Osteocyte (in vitro differentiated cells): ENCODE measurements at regions not wholly inside any gene's neighbourhood (a gene's known extent, or its start where the extent isn't known, plus 50 kb on each side); places are given as distances from the start of the nearest gene placed in this dataset.

Experiments used
- DNase-seq: peaks from one replicate; pipeline ENCODE4 v3.0.0; 2021; ENCODE audit warnings: mixed read lengths; ENCODE audit not compliant: unreplicated experiment; ENCODE audit errors: extremely low spot score
- H3K27ac Mint-ChIP-seq: one replicate; pipeline ENCODE4 v1.8.0; 2021; ENCODE audit warnings: mild to moderate bottlenecking, mixed read lengths; ENCODE audit not compliant: unreplicated experiment
- H3K27me3 Mint-ChIP-seq: one replicate; pipeline ENCODE4 v1.8.0; 2021; ENCODE audit warnings: mixed read lengths; ENCODE audit not compliant: unreplicated experiment
- H3K36me3 Mint-ChIP-seq: one replicate; pipeline ENCODE4 v1.8.0; 2021; ENCODE audit warnings: mixed read lengths; ENCODE audit not compliant: unreplicated experiment
- H3K4me1 Mint-ChIP-seq: one replicate; pipeline ENCODE4 v1.8.0; 2021; ENCODE audit warnings: mixed read lengths; ENCODE audit not compliant: unreplicated experiment
- H3K4me3 Mint-ChIP-seq: one replicate; pipeline ENCODE4 v1.8.0; 2021; ENCODE audit warnings: mild to moderate bottlenecking, moderate library complexity, mixed read lengths; ENCODE audit not compliant: unreplicated experiment
- H3K9me3 Mint-ChIP-seq: one replicate; pipeline ENCODE4 v1.8.0; 2021; ENCODE audit warnings: mixed read lengths; ENCODE audit not compliant: unreplicated experiment
- CTCF ChIP-seq: fragments of 200-600 bp; sonication (generic); IDR thresholded peaks from 2 replicates; pipeline ENCODE4 v1.5.0; 2021; ENCODE audit warnings: antibody characterized with exemption, mild to moderate bottlenecking, moderate library complexity

DNA sequence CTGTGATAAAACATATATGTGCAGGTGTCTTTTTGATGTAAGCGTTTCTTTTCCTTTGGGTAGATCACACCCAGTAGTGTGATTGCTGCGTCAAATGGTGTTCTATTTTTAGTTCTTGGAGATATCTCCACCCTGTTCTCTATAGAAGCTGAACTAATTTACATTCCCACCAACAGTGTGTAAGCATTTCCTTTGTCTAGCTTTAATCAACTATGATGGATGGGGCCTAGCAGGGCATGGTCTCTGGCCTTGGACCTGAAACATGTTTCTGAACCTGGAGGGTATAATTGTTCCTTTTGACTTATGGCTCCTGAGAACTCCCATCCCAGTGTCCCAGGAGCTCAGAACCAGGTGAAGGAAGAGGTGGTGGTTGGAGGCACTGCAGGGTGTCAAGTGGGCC lies 93.9 kb downstream of the HAPSTR1 start:
- Mint-ChIP-seq H3K9me3 (no peaks in the 10 kb centered on the region), H3K27me3 (no peaks in the 10 kb centered on the region), H3K4me1 (no peaks in the 10 kb centered on the region), H3K4me3 (no peak overlapping the region), H3K36me3 (no peaks in the 10 kb centered on the region), H3K27ac (no peak overlapping the region)
- no peak for TF ChIP-seq CTCF
- no peak for DNase-seq

- Mint-ChIP-seq H3K27me3 (no peaks in the 10 kb centered on the region), H3K9me3 (no peaks in the 10 kb centered on the region), H3K4me3 (no peak overlapping the region), H3K36me3 (no peaks in the 10 kb centered on the region), H3K27ac (no peak overlapping the region), H3K4me1 (no peaks in the 10 kb centered on the region)
- TF ChIP-seq CTCF = no peak
- no peak for DNase-seq
Observed at GRCh38 chr16:9186061-9186460, 94.6 kb downstream of the HAPSTR1 start.

GRCh38 chr16:9188721-9189120 lies 97.3 kb downstream of the HAPSTR1 start:
- H3K4me1 Mint-ChIP-seq = no peaks in the 10 kb centered on the region
- H3K4me3 Mint-ChIP-seq = no peak overlapping the region
- H3K9me3 Mint-ChIP-seq = no peaks in the 10 kb centered on the region
- no peaks in the 10 kb centered on the region for H3K36me3 Mint-ChIP-seq
- no peak for TF ChIP-seq CTCF
- no peak for DNase-seq
- no peak overlapping the region for H3K27ac Mint-ChIP-seq
- no peaks in the 10 kb centered on the region for H3K27me3 Mint-ChIP-seq

DNA sequence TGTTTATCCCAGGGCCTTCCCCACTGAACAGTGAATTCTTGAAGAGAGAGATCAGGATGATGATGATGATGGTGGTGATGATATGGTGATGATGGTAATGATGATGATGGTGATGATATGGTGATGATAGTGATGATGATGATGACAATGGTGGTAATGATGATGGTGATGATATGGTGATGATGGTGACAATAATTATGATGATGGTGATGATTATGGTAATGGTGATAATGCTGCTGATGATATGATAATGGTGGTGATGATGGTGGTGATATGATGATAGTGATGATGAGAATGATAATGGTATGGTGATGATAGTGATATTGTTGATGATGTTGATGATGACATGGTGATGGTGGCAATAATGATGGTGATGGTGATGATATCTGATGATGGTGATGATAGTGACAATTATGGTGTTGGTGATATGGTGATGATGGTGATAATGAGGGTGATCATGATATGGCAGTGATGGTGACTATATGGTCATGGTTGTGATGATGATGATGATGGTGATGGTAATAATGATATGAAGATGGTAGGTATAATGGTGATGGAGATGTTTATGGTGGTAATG lies 99.9 kb downstream of the HAPSTR1 start:
- H3K36me3 Mint-ChIP-seq = no peaks in the 10 kb centered on the region
- TF ChIP-seq CTCF = no peak
- no peaks in the 10 kb centered on the region for H3K9me3 Mint-ChIP-seq
- no peak overlapping the region for H3K27ac Mint-ChIP-seq
- DNase-seq = no peak
- H3K4me1 Mint-ChIP-seq = no peaks in the 10 kb centered on the region
- no peaks in the 10 kb centered on the region for H3K27me3 Mint-ChIP-seq
- no peak overlapping the region for H3K4me3 Mint-ChIP-seq

GRCh38 chr16:9192746-9193145 lies 101.3 kb downstream of the HAPSTR1 start:
- Mint-ChIP-seq H3K36me3 (no peaks in the 10 kb centered on the region), H3K27ac (no peak overlapping the region)

More at GRCh38 chr16:9192746-9193145, 101.3 kb downstream of the HAPSTR1 start:
- no peaks in the 10 kb centered on the region for H3K9me3 Mint-ChIP-seq
- H3K4me3 Mint-ChIP-seq = no peak overlapping the region
- no peaks in the 10 kb centered on the region for H3K4me1 Mint-ChIP-seq
- TF ChIP-seq CTCF = no peak
- no peak for DNase-seq
- H3K27me3 Mint-ChIP-seq = no peaks in the 10 kb centered on the region
